PFSK-1 (cell line): ENCODE measurements at regions not wholly inside any gene's neighbourhood (a gene's known extent, or its start where the extent isn't known, plus 50 kb on each side); places are given as distances from the start of the nearest gene placed in this dataset.

Experiments
- FOXP2 ChIP-seq: optimal IDR thresholded peaks from 2 replicates; pipeline ENCODE3; 2011; ENCODE audit warnings: borderline replicate concordance, control low read depth, inconsistent platforms; ENCODE audit not compliant: insufficient read depth; ENCODE audit errors: extremely low read length, extremely low read depth
- POLR2AphosphoS5 ChIP-seq: IDR thresholded peaks from 2 replicates; pipeline ENCODE4 v1.6.1; 2012; ENCODE audit warnings: low read depth, mild to moderate bottlenecking, control low read depth, low read length, moderate library complexity
- REST ChIP-seq, 2 experiments: IDR thresholded peaks; 2 replicates each; pipeline versions ENCODE4 v1.6.1 to v1.8.0; 2011 to 2012; ENCODE audit warnings: low read depth in 2 of 2, low read length in 2 of 2, control low read depth in 1 of 2, inconsistent platforms in 1 of 2, mild to moderate bottlenecking in 1 of 2, moderate library complexity in 1 of 2; ENCODE audit not compliant: insufficient read depth in 1 of 2
- SIN3A ChIP-seq: IDR thresholded peaks from 2 replicates; pipeline ENCODE4 v1.6.1; 2012; ENCODE audit warnings: mild to moderate bottlenecking, low read length, moderate library complexity, borderline replicate concordance; ENCODE audit not compliant: insufficient read depth
- TAF1 ChIP-seq: IDR thresholded peaks from 2 replicates; pipeline ENCODE4 v1.6.1; 2012; ENCODE audit warnings: low read length, control low read depth, borderline replicate concordance; ENCODE audit not compliant: insufficient read depth

GRCh38 chr6:104613416-104614001 lies 246.2 kb downstream of the HACE1 start:
- TF ChIP-seq SIN3A, result no peak
- no peak for TF ChIP-seq REST (IDR thresholded peaks at IDR 0.05; ENCODE audit: insufficient read depth in 1 of 2, low read depth in 2 of 2, low read length in 2 of 2)
- TF ChIP-seq FOXP2, result no peak
- TF ChIP-seq POLR2AphosphoS5, result no peak
- TF ChIP-seq TAF1, result no peak

GRCh38 chr6:104612541-104612940 lies 247.2 kb downstream of the HACE1 start:
- TF ChIP-seq POLR2AphosphoS5 (no peak), REST (IDR thresholded peaks at IDR 0.05; ENCODE audit: insufficient read depth in 1 of 2, low read depth in 2 of 2, low read length in 2 of 2) (no peak), FOXP2 (no peak), TAF1 (no peak), SIN3A (no peak)

GRCh38 chr6:104608101-104608500 lies 251.6 kb downstream of the HACE1 start:
- no peak for TF ChIP-seq REST (IDR thresholded peaks at IDR 0.05; ENCODE audit: insufficient read depth in 1 of 2, low read depth in 2 of 2, low read length in 2 of 2)
- TF ChIP-seq SIN3A, result no peak
- TF ChIP-seq POLR2AphosphoS5, result no peak
- TF ChIP-seq FOXP2, result no peak
- no peak for TF ChIP-seq TAF1

- TF ChIP-seq POLR2AphosphoS5 (no peak), FOXP2 (no peak), SIN3A (no peak), REST (IDR thresholded peaks at IDR 0.05; ENCODE audit: insufficient read depth in 1 of 2, low read depth in 2 of 2, low read length in 2 of 2) (no peak), TAF1 (no peak)
These were observed 252.2 kb downstream of the HACE1 start for GRCh38 chr6:104607501-104607900.

- TF ChIP-seq FOXP2 (no peak), SIN3A (no peak), POLR2AphosphoS5 (no peak)
These were observed 253.4 kb downstream of the HACE1 start for GRCh38 chr6:104606361-104606760.
